ENCODE measurements at regions not wholly inside any gene's neighbourhood (a gene's known extent, or its start where the extent isn't known, plus 50 kb on each side); places are given as distances from the start of the nearest gene placed in this dataset.

GRCh38 chr14:76307786-76308780, 67.9 kb upstream of the ESRRB start:
- DNase-seq, result no peak

- no peak for DNase-seq
Observed at GRCh38 chr14:76309572-76310162, 66.3 kb upstream of the ESRRB start.

- DNase-seq, result no peak
Observed at GRCh38 chr14:76311079-76311758, 64.7 kb upstream of the ESRRB start.

- DNase-seq, result no peak
Observed at GRCh38 chr14:76312821-76313220, 63.1 kb upstream of the ESRRB start.

- no peak for DNase-seq
Observed at GRCh38 chr14:76313303-76313702, 62.6 kb upstream of the ESRRB start.

GRCh38 chr14:76313852-76314251, 62.1 kb upstream of the ESRRB start:
- no peak for DNase-seq

GRCh38 chr14:76314521-76315034, 61.4 kb upstream of the ESRRB start:
- DNase-seq, result no peak

- no peak for DNase-seq
Observed at GRCh38 chr14:76320486-76320885, 55.5 kb upstream of the ESRRB start.

- no peak for DNase-seq
Observed at GRCh38 chr14:76320975-76321374, 55.0 kb upstream of the ESRRB start.

GRCh38 chr14:76322594-76323220, 53.2 kb upstream of the ESRRB start:
- no peak for DNase-seq

- DNase-seq, result no peak
Observed at GRCh38 chr14:76323331-76324050, 52.4 kb upstream of the ESRRB start.

GRCh38 chr14:76324133-76324532, 51.8 kb upstream of the ESRRB start:
- no peak for DNase-seq

Data from NCI-H524 treated with DMSO at 0.1 percent for 48 hours (cell line).